Hepatocyte (in vitro differentiated cells): ENCODE measurements at regions not wholly inside any gene's neighbourhood (a gene's known extent, or its start where the extent isn't known, plus 50 kb on each side); places are given as distances from the start of the nearest gene placed in this dataset.

Experiments used
- DNase-seq: peaks from one replicate; pipeline ENCODE4 v3.0.0-alpha.2; 2016; ENCODE audit warnings: low spot score
- H2AFZ ChIP-seq: fragments of 200-600 bp; sonication (generic); 2 replicates; pipeline ENCODE4 v1.6.0; 2016; ENCODE audit warnings: antibody characterized with exemption, mild to moderate bottlenecking
- H3K27ac ChIP-seq: fragments of 200-600 bp; sonication (generic); 2 replicates; pipeline ENCODE4 v1.5.1; 2016; ENCODE audit warnings: mild to moderate bottlenecking
- H3K27me3 ChIP-seq: fragments of 200-600 bp; sonication (generic); 2 replicates; pipeline ENCODE4 v1.6.1; 2016
- H3K36me3 ChIP-seq: fragments of 200-600 bp; sonication (generic); replicated peaks from 2 replicates; pipeline ENCODE4 v1.5.1; 2016; ENCODE audit warnings: low read depth; ENCODE audit not compliant: insufficient read depth
- H3K4me1 ChIP-seq: fragments of 200-600 bp; sonication (generic); 2 replicates; pipeline ENCODE4 v1.5.1; 2016; ENCODE audit warnings: mild to moderate bottlenecking, moderate library complexity; ENCODE audit not compliant: insufficient read depth
- H3K4me2 ChIP-seq: fragments of 200-600 bp; sonication (generic); 2 replicates; pipeline ENCODE4 v1.6.0; 2016
- H3K4me3 ChIP-seq: fragments of 200-600 bp; sonication (generic); 2 replicates; pipeline ENCODE4 v1.5.1; 2016; ENCODE audit warnings: mild to moderate bottlenecking
- H3K79me2 ChIP-seq: fragments of 200-600 bp; sonication (generic); 2 replicates; pipeline ENCODE4 v1.6.0; 2017; ENCODE audit warnings: mild to moderate bottlenecking
- H3K9me2 ChIP-seq: fragments of 200-600 bp; sonication (generic); replicated peaks from 2 replicates; pipeline ENCODE4 v1.6.0; 2017; ENCODE audit warnings: mild to moderate bottlenecking; ENCODE audit not compliant: insufficient read depth
- H3K9me3 ChIP-seq: fragments of 200-600 bp; sonication (generic); 2 replicates; pipeline ENCODE4 v1.5.1; 2016; ENCODE audit warnings: low read depth, mild to moderate bottlenecking
- H4K20me1 ChIP-seq: fragments of 200-600 bp; sonication (generic); 2 replicates; pipeline ENCODE4 v1.6.0; 2016; ENCODE audit warnings: mild to moderate bottlenecking; ENCODE audit not compliant: insufficient read depth, poor library complexity, severe bottlenecking
- EZH2 ChIP-seq: fragments of 200-600 bp; sonication (generic); IDR thresholded peaks from 2 replicates; pipeline ENCODE4 v1.6.1; 2016; ENCODE audit warnings: antibody characterized with exemption, mild to moderate bottlenecking, borderline replicate concordance
- EZH2phosphoT487 ChIP-seq: fragments of 200-600 bp; sonication (generic); IDR thresholded peaks from one replicate; pipeline ENCODE4 v1.6.1; 2018; ENCODE audit warnings: antibody characterized with exemption, mild to moderate bottlenecking, low read depth, moderate library complexity; ENCODE audit not compliant: unreplicated experiment, severe bottlenecking
- WGBS: methylation state at CpG from one replicate; pipeline ENCODE4 v1.1.6; 2016; ENCODE audit warnings: low lambda C conversion rate; ENCODE audit errors: missing lambda C conversion rate; 5-methylcytosine and 5-hydroxymethylcytosine counted together
- TF ChIP-seq, protein P1 (sequence below): fragments of 200-600 bp; sonication (generic); IDR thresholded peaks from 2 replicates; pipeline ENCODE4 v1.5.1; 2016; ENCODE audit warnings: antibody characterized with exemption, mild to moderate bottlenecking; ENCODE audit not compliant: poor library complexity

DNA sequence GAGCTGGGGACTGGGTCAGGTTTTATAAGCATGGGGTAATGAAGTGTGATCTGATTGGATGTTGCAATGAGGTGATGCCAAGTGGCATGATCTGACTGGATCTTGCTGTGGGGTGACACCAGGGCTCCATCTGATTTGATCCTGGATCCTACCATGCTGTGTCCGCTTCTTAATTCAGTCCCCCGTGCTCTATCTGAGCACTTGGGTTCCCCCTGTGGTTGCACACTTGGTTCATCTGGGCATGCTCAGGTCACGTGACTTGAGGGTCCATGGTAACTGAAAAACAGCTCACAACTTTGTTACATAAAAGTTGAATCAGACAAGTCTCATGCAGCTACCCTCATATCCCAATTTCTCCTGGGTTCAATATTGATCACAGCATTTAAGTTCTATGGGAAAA lies 448.6 kb upstream of the NRP1 start:
- no peaks in the 10 kb centered on the region for H3K9me3 ChIP-seq
- no peaks in the 10 kb centered on the region for H3K4me1 ChIP-seq
- H3K4me3 ChIP-seq: no peak overlapping the region
- H4K20me1 ChIP-seq: no peaks in the 10 kb centered on the region
- no peak overlapping the region for H2AFZ ChIP-seq
- DNase-seq: no peak
- no peaks in the 10 kb centered on the region for H3K79me2 ChIP-seq
- H3K27ac ChIP-seq: no peak overlapping the region
- H3K4me2 ChIP-seq: no peak overlapping the region
- H3K9me2 ChIP-seq: no peaks in the 10 kb centered on the region
- TF ChIP-seq EZH2phosphoT487 (no peak), EZH2 (no peak)
- TF ChIP-seq, protein P1, sequence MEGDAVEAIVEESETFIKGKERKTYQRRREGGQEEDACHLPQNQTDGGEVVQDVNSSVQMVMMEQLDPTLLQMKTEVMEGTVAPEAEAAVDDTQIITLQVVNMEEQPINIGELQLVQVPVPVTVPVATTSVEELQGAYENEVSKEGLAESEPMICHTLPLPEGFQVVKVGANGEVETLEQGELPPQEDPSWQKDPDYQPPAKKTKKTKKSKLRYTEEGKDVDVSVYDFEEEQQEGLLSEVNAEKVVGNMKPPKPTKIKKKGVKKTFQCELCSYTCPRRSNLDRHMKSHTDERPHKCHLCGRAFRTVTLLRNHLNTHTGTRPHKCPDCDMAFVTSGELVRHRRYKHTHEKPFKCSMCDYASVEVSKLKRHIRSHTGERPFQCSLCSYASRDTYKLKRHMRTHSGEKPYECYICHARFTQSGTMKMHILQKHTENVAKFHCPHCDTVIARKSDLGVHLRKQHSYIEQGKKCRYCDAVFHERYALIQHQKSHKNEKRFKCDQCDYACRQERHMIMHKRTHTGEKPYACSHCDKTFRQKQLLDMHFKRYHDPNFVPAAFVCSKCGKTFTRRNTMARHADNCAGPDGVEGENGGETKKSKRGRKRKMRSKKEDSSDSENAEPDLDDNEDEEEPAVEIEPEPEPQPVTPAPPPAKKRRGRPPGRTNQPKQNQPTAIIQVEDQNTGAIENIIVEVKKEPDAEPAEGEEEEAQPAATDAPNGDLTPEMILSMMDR: no peak
- WGBS: 97% methylated on average over 3 of the region's 3 CpGs
- H3K36me3 ChIP-seq: no peaks in the 10 kb centered on the region
- H3K27me3 ChIP-seq: no peaks in the 10 kb centered on the region

GRCh38 chr10:33781606-33782395 lies 447.3 kb upstream of the NRP1 start:
- Histone ChIP-seq H3K4me1 (no peaks in the 10 kb centered on the region), H3K4me3 (no peak overlapping the region), H3K9me3 (no peaks in the 10 kb centered on the region), H3K27me3 (no peaks in the 10 kb centered on the region), H3K4me2 (no peak overlapping the region), H2AFZ (no peak overlapping the region), H3K36me3 (no peaks in the 10 kb centered on the region), H3K9me2 (no peaks in the 10 kb centered on the region), H4K20me1 (no peaks in the 10 kb centered on the region), H3K27ac (no peak overlapping the region), H3K79me2 (no peaks in the 10 kb centered on the region)
- WGBS: 85% methylated on average over 7 of the region's 7 CpGs
- TF ChIP-seq EZH2phosphoT487: no peak
- no peak for TF ChIP-seq EZH2
- TF ChIP-seq, protein P1: no peak
- no peak for DNase-seq

DNA sequence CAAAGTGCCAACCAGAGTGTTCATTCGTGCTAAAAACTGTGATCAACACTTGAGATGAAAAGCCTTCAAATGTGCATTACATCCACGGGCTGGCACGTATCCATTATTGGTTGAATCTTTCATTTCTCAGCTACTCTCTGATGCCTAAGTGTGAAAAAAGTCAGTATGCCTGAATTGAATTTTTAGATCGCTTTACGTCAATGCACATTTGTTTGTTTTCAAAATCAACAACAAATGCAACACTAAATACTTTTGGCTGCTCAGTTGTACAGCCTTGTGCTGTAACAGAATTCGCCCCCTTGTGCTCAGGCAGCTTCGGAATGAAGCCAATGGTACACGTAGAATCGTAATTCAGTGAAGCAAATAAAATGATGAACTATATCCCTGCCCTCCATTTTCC lies 446.5 kb upstream of the NRP1 start:
- H2AFZ ChIP-seq: no peak overlapping the region
- DNase-seq: no peak
- no peaks in the 10 kb centered on the region for H3K9me2 ChIP-seq
- H3K79me2 ChIP-seq: no peaks in the 10 kb centered on the region
- no peaks in the 10 kb centered on the region for H4K20me1 ChIP-seq
- H3K4me3 ChIP-seq: no peak overlapping the region
- no peak for TF ChIP-seq EZH2
- TF ChIP-seq, protein P1: no peak
- TF ChIP-seq EZH2phosphoT487: no peak
- 93% methylated on average over 9 of the region's 9 CpGs for WGBS
- H3K4me1 ChIP-seq: no peaks in the 10 kb centered on the region
- H3K4me2 ChIP-seq: no peak overlapping the region
- H3K9me3 ChIP-seq: no peaks in the 10 kb centered on the region
- no peak overlapping the region for H3K27ac ChIP-seq
- H3K36me3 ChIP-seq: no peaks in the 10 kb centered on the region
- H3K27me3 ChIP-seq: no peaks in the 10 kb centered on the region
